ENCODE measurements at regions not wholly inside any gene's neighbourhood (a gene's known extent, or its start where the extent isn't known, plus 50 kb on each side); places are given as distances from the start of the nearest gene placed in this dataset.
A peak's percentile ranks its signal among the peaks of the same experiment; 100 is the strongest.

DNA sequence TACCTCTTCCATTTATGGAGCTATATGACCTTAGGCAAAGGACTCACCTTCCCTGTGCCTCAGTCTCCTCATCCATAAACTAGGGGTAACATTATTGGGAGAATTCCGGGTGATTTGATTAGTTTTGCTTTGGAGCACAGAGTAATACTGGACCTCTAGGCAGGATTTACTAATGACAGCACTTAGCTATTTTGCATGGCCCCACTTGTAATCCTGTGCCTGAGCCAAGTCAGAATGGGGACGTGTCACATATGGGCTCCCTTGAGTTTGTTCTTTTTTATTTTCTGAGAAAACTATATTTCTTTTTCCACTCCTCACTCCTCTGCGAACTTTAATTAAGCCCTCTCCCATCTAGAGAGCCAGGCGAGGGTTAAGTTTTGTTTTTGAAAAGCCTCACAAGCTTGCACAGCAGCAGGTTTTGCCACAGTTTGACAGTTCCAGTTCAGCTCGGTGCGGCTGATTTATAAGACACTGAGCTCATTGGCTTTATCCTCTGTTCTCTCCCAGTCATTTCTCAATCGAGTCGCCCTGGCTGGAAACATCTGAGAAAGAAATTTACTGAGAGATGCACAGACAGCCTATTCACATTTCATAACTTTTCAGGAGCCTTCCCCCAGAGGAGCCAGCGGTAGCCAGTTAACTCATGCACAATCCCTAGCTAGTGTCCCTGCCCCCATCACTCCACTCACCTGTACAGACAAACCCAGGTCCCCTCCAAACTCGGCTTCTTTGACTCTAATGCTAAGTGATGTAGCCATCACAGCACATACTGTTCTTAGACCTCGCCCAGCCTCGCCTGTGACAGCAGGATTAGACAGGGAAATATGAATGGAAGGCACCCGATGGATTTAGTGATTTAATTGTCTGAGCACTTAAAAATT, 441.9 kb upstream of the NPVF start:
- Histone ChIP-seq H3K27me3 (no peaks in the 10 kb centered on the region), H3K36me3 (no peaks in the 10 kb centered on the region), H3K4me3 (no peak overlapping the region), H3K27ac (no peak overlapping the region), H3K9me3 (no peaks in the 10 kb centered on the region), H3K4me1 (ENCODE audit: insufficient read depth) (peaks cover 11% of the 10 kb centered on the region)
- intact Hi-C loops (cut with DNase I), result loop anchor here in 1 of 4 donors (10.0 kb wide), 1 partner anchor 175 kb away; no protein-coding TSS in a partner anchor
- TF ChIP-seq EP300 (IDR thresholded peaks at IDR 0.05) (no peak), POLR2A (IDR thresholded peaks at IDR 0.05) (no peak), CTCF (IDR thresholded peaks at IDR 0.05) (no peak)
- WGBS, 3 donors, result 27 to 35% (median 34%) methylated on average over 13 of the region's 13 CpGs
- DNase-seq, result peak in 2 of 5 donors; percentile 38 to 62

- H3K9me3 ChIP-seq, result no peaks in the 10 kb centered on the region
- no peaks in the 10 kb centered on the region for H3K27me3 ChIP-seq
- no peak overlapping the region for H3K4me3 ChIP-seq
- H3K36me3 ChIP-seq, result no peaks in the 10 kb centered on the region
- intact Hi-C loops (cut with DNase I), result no loop called here
- DNase-seq, result no peak
- H3K27ac ChIP-seq, result no peak overlapping the region
- WGBS, 3 donors, result 14 to 30% (median 14%) methylated on average over 10 of the region's 10 CpGs
- H3K4me1 ChIP-seq (ENCODE audit: insufficient read depth), result peaks cover 7% of the 10 kb centered on the region
- no peak for TF ChIP-seq POLR2A (IDR thresholded peaks at IDR 0.05)
- TF ChIP-seq EP300 (IDR thresholded peaks at IDR 0.05), result no peak
- no peak for TF ChIP-seq CTCF (IDR thresholded peaks at IDR 0.05)
Observed at GRCh38 chr7:25671111-25671510, 442.8 kb upstream of the NPVF start.

- intact Hi-C loops (cut with DNase I), result loop anchor here in 1 of 4 donors (2.0 kb wide), 1 partner anchor 32 kb away; no protein-coding TSS in a partner anchor
- Histone ChIP-seq H3K4me3 (no peak overlapping the region), H3K27ac (no peak overlapping the region)
Observed at GRCh38 chr7:25672496-25672895, 444.2 kb upstream of the NPVF start.

More at GRCh38 chr7:25672496-25672895, 444.2 kb upstream of the NPVF start:
- H3K27me3 ChIP-seq, result no peaks in the 10 kb centered on the region
- 31 to 34% (median 32%) methylated on average over 5 of the region's 5 CpGs for WGBS, 3 donors
- peaks cover 7% of the 10 kb centered on the region for H3K4me1 ChIP-seq (ENCODE audit: insufficient read depth)
- no peaks in the 10 kb centered on the region for H3K9me3 ChIP-seq
- no peaks in the 10 kb centered on the region for H3K36me3 ChIP-seq
- TF ChIP-seq EP300 (IDR thresholded peaks at IDR 0.05) (no peak), CTCF (IDR thresholded peaks at IDR 0.05) (peak in 1 of 3 donors; percentile 7)
- no peak for DNase-seq
